Breast epithelium (tissue), 3 donors: ENCODE measurements at regions not wholly inside any gene's neighbourhood (a gene's known extent, or its start where the extent isn't known, plus 50 kb on each side); places are given as distances from the start of the nearest gene placed in this dataset.

Experiments used
- CTCF ChIP-seq, 3 donors: fragments of 450-650 bp; IDR thresholded peaks; one replicate each; pipeline ENCODE4 v1.5.1; 2016 to 2017; ENCODE audit warnings: antibody characterized with exemption in 3 of 3, mild to moderate bottlenecking in 3 of 3, moderate library complexity in 3 of 3
- POLR2A ChIP-seq: fragments of 450-650 bp; IDR thresholded peaks from one replicate; pipeline ENCODE4 v1.6.1; 2016; ENCODE audit warnings: antibody characterized with exemption, mild to moderate bottlenecking, moderate library complexity
- POLR2AphosphoS5 ChIP-seq, 3 donors: sonication (generic); formaldehyde crosslinking; IDR thresholded peaks; one replicate each; pipeline ENCODE4 v1.6.1; 2017; ENCODE audit warnings: antibody characterized with exemption in 3 of 3

- no peak for TF ChIP-seq CTCF (IDR thresholded peaks at IDR 0.05)
- no peak for TF ChIP-seq POLR2A
- TF ChIP-seq POLR2AphosphoS5 (IDR thresholded peaks at IDR 0.05) = no peak
Observed at GRCh38 chr20:7496394-7496991, 443.8 kb downstream of the HAO1 start.
